ENCODE measurements at regions not wholly inside any gene's neighbourhood (a gene's known extent, or its start where the extent isn't known, plus 50 kb on each side); places are given as distances from the start of the nearest gene placed in this dataset.

GRCh38 chr16:9536905-9537304, 445.5 kb downstream of the HAPSTR1 start:
- DNase-seq = no peak

- no peak for DNase-seq
Measured at GRCh38 chr16:9539346-9539745, 447.9 kb downstream of the HAPSTR1 start.

- no peak for DNase-seq
Measured at GRCh38 chr16:9541723-9542122, 450.3 kb downstream of the HAPSTR1 start.

GRCh38 chr16:9542165-9542755, 450.8 kb downstream of the HAPSTR1 start:
- no peak for DNase-seq

- no peak for DNase-seq
Measured at GRCh38 chr16:9545522-9546437, 454.3 kb downstream of the HAPSTR1 start.

GRCh38 chr16:9546438-9546786, 455.0 kb downstream of the HAPSTR1 start:
- DNase-seq = no peak

- no peak for DNase-seq
Measured at GRCh38 chr16:9549487-9549886, 458.0 kb downstream of the HAPSTR1 start.

- DNase-seq = no peak
Measured at GRCh38 chr16:9555051-9555450, 463.6 kb downstream of the HAPSTR1 start.

GRCh38 chr16:9556949-9557665, 465.7 kb downstream of the HAPSTR1 start:
- DNase-seq = no peak

- DNase-seq = no peak
Measured at GRCh38 chr16:9557713-9558112, 466.3 kb downstream of the HAPSTR1 start.

GRCh38 chr16:9566099-9566498, 474.7 kb downstream of the HAPSTR1 start:
- DNase-seq = no peak

- no peak for DNase-seq
Measured at GRCh38 chr16:9567666-9568065, 476.2 kb downstream of the HAPSTR1 start.

GRCh38 chr16:9568261-9568660, 476.8 kb downstream of the HAPSTR1 start:
- DNase-seq = no peak

- no peak for DNase-seq
Measured at GRCh38 chr16:9570521-9570920, 479.1 kb downstream of the HAPSTR1 start.

GRCh38 chr16:9578459-9578858, 487.0 kb downstream of the HAPSTR1 start:
- no peak for DNase-seq

- no peak for DNase-seq
Measured at GRCh38 chr16:9580025-9580424, 488.6 kb downstream of the HAPSTR1 start.

- no peak for DNase-seq
Measured at GRCh38 chr16:9593440-9593839, 502.0 kb downstream of the HAPSTR1 start.

GRCh38 chr16:9594047-9594446, 502.6 kb downstream of the HAPSTR1 start:
- no peak for DNase-seq

- DNase-seq = no peak
Measured at GRCh38 chr16:9594946-9595345, 503.5 kb downstream of the HAPSTR1 start.

GRCh38 chr16:9595393-9595792, 503.9 kb downstream of the HAPSTR1 start:
- DNase-seq = no peak

- DNase-seq = no peak
Measured at GRCh38 chr16:9596788-9597187, 505.3 kb downstream of the HAPSTR1 start.

GRCh38 chr16:9597967-9598730, 506.7 kb downstream of the HAPSTR1 start:
- DNase-seq = no peak

GRCh38 chr16:9598731-9599083, 507.3 kb downstream of the HAPSTR1 start:
- DNase-seq = no peak

All from KG1 (cell line).